Smooth muscle cell (in vitro differentiated cells): ENCODE measurements at regions not wholly inside any gene's neighbourhood (a gene's known extent, or its start where the extent isn't known, plus 50 kb on each side); places are given as distances from the start of the nearest gene placed in this dataset.

Source experiments
- DNase-seq: peaks from one replicate; lab custom pipeline; 2025; ENCODE audit not compliant: unreplicated experiment; lab: John Stamatoyannopoulos, UW
- H2AFZ ChIP-seq: fragments of 200-600 bp; sonication (generic); 2 replicates; pipeline ENCODE4 v1.6.0; 2016; ENCODE audit warnings: antibody characterized with exemption, low read depth, mild to moderate bottlenecking
- H3F3A ChIP-seq: fragments of 200-600 bp; sonication (generic); 2 replicates; pipeline ENCODE4 v1.6.0; 2017; ENCODE audit warnings: antibody characterized with exemption, low read depth
- H3K27ac ChIP-seq: fragments of 200-600 bp; sonication (generic); 2 replicates; pipeline ENCODE4 v1.5.1; 2016; ENCODE audit warnings: low read depth, mild to moderate bottlenecking
- H3K27me3 ChIP-seq: fragments of 200-600 bp; sonication (generic); 2 replicates; pipeline ENCODE4 v1.6.1; 2016; ENCODE audit warnings: low read depth, mild to moderate bottlenecking
- H3K36me3 ChIP-seq: fragments of 200-600 bp; sonication (generic); 2 replicates; pipeline ENCODE4 v1.5.1; 2016; ENCODE audit warnings: low read depth
- H3K4me1 ChIP-seq: fragments of 200-600 bp; sonication (generic); 2 replicates; pipeline ENCODE4 v1.5.1; 2016; ENCODE audit warnings: low read depth
- H3K4me2 ChIP-seq: fragments of 200-600 bp; sonication (generic); 2 replicates; pipeline ENCODE4 v1.6.0; 2016; ENCODE audit warnings: mild to moderate bottlenecking
- H3K4me3 ChIP-seq: fragments of 200-600 bp; sonication (generic); 2 replicates; pipeline ENCODE4 v1.5.1; 2016; ENCODE audit warnings: mild to moderate bottlenecking
- H3K79me2 ChIP-seq: fragments of 200-600 bp; sonication (generic); 2 replicates; pipeline ENCODE4 v1.6.0; 2016; ENCODE audit warnings: low read depth, mild to moderate bottlenecking
- H3K9ac ChIP-seq: fragments of 200-600 bp; sonication (generic); 2 replicates; pipeline ENCODE4 v1.6.0; 2016; ENCODE audit warnings: low read depth
- H3K9me3 ChIP-seq: fragments of 200-600 bp; sonication (generic); replicated peaks from 2 replicates; pipeline ENCODE4 v1.5.1; 2016; ENCODE audit warnings: low read depth
- H4K20me1 ChIP-seq: fragments of 200-600 bp; sonication (generic); 2 replicates; pipeline ENCODE4 v1.6.0; 2016; ENCODE audit warnings: low read depth
- CTCF ChIP-seq: fragments of 200-600 bp; sonication (generic); IDR thresholded peaks from 2 replicates; pipeline ENCODE4 v1.5.1; 2017; ENCODE audit warnings: borderline replicate concordance, mild to moderate bottlenecking, antibody characterized with exemption; ENCODE audit not compliant: insufficient read depth, poor library complexity, severe bottlenecking
- WGBS: methylation state at CpG from one replicate; pipeline ENCODE4 v1.1.7; 2016; ENCODE audit warnings: low lambda C conversion rate; 5-methylcytosine and 5-hydroxymethylcytosine counted together

GRCh38 chr2:121895723-121896571 is 140.5 kb downstream of the TSN start:
- DNase-seq, result no peak
- H3K36me3 ChIP-seq, result no peaks in the 10 kb centered on the region
- no peaks in the 10 kb centered on the region for H3F3A ChIP-seq
- no peak overlapping the region for H3K27ac ChIP-seq
- H4K20me1 ChIP-seq, result no peaks in the 10 kb centered on the region
- no peak overlapping the region for H2AFZ ChIP-seq
- no peak overlapping the region for H3K4me3 ChIP-seq
- H3K4me2 ChIP-seq, result no peak overlapping the region
- TF ChIP-seq CTCF, result no peak
- no peak overlapping the region for H3K9ac ChIP-seq
- 91% methylated on average over 14 of the region's 14 CpGs for WGBS
- H3K79me2 ChIP-seq, result no peaks in the 10 kb centered on the region
- H3K27me3 ChIP-seq, result no peaks in the 10 kb centered on the region
- no peaks in the 10 kb centered on the region for H3K9me3 ChIP-seq
- H3K4me1 ChIP-seq, result peaks cover 4% of the 10 kb centered on the region

GRCh38 chr2:121897335-121897970 is 142.0 kb downstream of the TSN start:
- 93% methylated on average over 5 of the region's 5 CpGs for WGBS
- TF ChIP-seq CTCF, result peak; percentile 42
- Histone ChIP-seq H2AFZ (no peak overlapping the region), H3K9ac (no peak overlapping the region), H3K9me3 (no peaks in the 10 kb centered on the region), H3K4me3 (no peak overlapping the region), H3K4me2 (no peak overlapping the region), H3K27ac (no peak overlapping the region), H3K79me2 (no peaks in the 10 kb centered on the region), H3F3A (no peaks in the 10 kb centered on the region), H3K27me3 (no peaks in the 10 kb centered on the region), H3K36me3 (no peaks in the 10 kb centered on the region), H3K4me1 (peaks cover 4% of the 10 kb centered on the region), H4K20me1 (no peaks in the 10 kb centered on the region)
- no peak for DNase-seq

- WGBS, result 92% methylated on average over 4 of the region's 4 CpGs
- H2AFZ ChIP-seq, result no peak overlapping the region
Observed at GRCh38 chr2:121898483-121898882, 143.0 kb downstream of the TSN start.

More at GRCh38 chr2:121898483-121898882, 143.0 kb downstream of the TSN start:
- H3K27ac ChIP-seq, result no peak overlapping the region
- TF ChIP-seq CTCF, result no peak
- DNase-seq, result no peak
- no peak overlapping the region for H3K4me2 ChIP-seq
- H3K4me1 ChIP-seq, result peaks cover 4% of the 10 kb centered on the region
- no peaks in the 10 kb centered on the region for H3F3A ChIP-seq
- H3K4me3 ChIP-seq, result no peak overlapping the region
- no peaks in the 10 kb centered on the region for H3K27me3 ChIP-seq
- H3K9me3 ChIP-seq, result no peaks in the 10 kb centered on the region
- no peaks in the 10 kb centered on the region for H4K20me1 ChIP-seq
- H3K36me3 ChIP-seq, result no peaks in the 10 kb centered on the region
- H3K79me2 ChIP-seq, result no peaks in the 10 kb centered on the region
- no peak overlapping the region for H3K9ac ChIP-seq
